ENCODE measurements at regions not wholly inside any gene's neighbourhood (a gene's known extent, or its start where the extent isn't known, plus 50 kb on each side); places are given as distances from the start of the nearest gene placed in this dataset.

DNA sequence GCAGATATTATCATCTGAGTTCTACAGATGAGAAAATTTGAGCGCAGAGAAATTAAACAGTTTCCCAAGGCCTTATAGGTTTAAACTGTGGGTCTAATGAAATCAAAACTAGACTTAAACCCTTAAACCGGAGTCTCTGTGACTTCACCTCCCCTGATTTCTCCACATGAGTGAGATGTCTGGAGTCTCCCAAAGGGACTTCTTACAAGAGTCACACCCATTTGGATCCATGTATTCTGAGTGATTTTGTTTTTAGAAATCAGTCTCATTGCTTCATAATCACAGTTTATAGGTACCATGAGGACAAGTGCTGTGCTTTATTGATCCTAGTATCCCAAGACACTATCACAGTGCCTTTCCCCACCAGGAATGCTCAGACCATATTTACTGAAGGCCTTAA, 206.0 kb upstream of the JUN start:
- H3K4me1 ChIP-seq (ENCODE audit: control insufficient read depth, extremely low read depth, insufficient read depth, low read length) = no peaks in the 10 kb centered on the region
- no peaks in the 10 kb centered on the region for H3K9me3 ChIP-seq (ENCODE audit: control insufficient read depth, low read depth, low read length)
- H2AFZ ChIP-seq (ENCODE audit: control insufficient read depth, low read length) = no peak overlapping the region
- dilution Hi-C loops (cut with MboI; ENCODE audit: extremely low pct_ligation_motif_present, low sequenced_read_pairs) = no loop called here
- H3K27me3 ChIP-seq (ENCODE audit: control insufficient read depth, extremely low read depth, insufficient read depth, low read length) = no peaks in the 10 kb centered on the region
- no peak for FAIRE-seq
- H3K4me2 ChIP-seq (ENCODE audit: control insufficient read depth, extremely low read depth, insufficient read depth, low read depth, low read length) = no peak overlapping the region
- H3K9me1 ChIP-seq (ENCODE audit: control insufficient read depth, extremely low read depth, insufficient read depth, low read length) = no peaks in the 10 kb centered on the region
- TF ChIP-seq EZH2 (IDR thresholded peaks at IDR 0.05; ENCODE audit: low read length) = no peak
- TF ChIP-seq, protein P1, sequence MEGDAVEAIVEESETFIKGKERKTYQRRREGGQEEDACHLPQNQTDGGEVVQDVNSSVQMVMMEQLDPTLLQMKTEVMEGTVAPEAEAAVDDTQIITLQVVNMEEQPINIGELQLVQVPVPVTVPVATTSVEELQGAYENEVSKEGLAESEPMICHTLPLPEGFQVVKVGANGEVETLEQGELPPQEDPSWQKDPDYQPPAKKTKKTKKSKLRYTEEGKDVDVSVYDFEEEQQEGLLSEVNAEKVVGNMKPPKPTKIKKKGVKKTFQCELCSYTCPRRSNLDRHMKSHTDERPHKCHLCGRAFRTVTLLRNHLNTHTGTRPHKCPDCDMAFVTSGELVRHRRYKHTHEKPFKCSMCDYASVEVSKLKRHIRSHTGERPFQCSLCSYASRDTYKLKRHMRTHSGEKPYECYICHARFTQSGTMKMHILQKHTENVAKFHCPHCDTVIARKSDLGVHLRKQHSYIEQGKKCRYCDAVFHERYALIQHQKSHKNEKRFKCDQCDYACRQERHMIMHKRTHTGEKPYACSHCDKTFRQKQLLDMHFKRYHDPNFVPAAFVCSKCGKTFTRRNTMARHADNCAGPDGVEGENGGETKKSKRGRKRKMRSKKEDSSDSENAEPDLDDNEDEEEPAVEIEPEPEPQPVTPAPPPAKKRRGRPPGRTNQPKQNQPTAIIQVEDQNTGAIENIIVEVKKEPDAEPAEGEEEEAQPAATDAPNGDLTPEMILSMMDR (optimal IDR thresholded peaks at IDR 0.05 in 1 of 3, IDR thresholded peaks at IDR 0.05 in 1 of 3, conservative IDR thresholded peaks at IDR 0.05 in 1 of 3; ENCODE audit: extremely low read depth in 1 of 3, insufficient read depth in 2 of 3, low read length in 3 of 3) = no peak
- no peaks in the 10 kb centered on the region for H4K20me1 ChIP-seq (ENCODE audit: control insufficient read depth, extremely low read depth, insufficient read depth, low read length)
- no peaks in the 10 kb centered on the region for H3K36me3 ChIP-seq (ENCODE audit: control insufficient read depth in 2 of 2, extremely low read depth in 1 of 2, insufficient read depth in 2 of 2, low read length in 2 of 2)
- no peak for DNase-seq (ENCODE audit: low read depth, low spot score)
- no peak overlapping the region for H3K9ac ChIP-seq (ENCODE audit: control insufficient read depth, extremely low read depth, insufficient read depth, low read length)
- no peaks in the 10 kb centered on the region for H3K79me2 ChIP-seq (ENCODE audit: control insufficient read depth, insufficient read depth, low read length)
- no peak overlapping the region for H3K4me3 ChIP-seq (ENCODE audit: control insufficient read depth in 2 of 3, extremely low read depth in 1 of 3, insufficient read depth in 2 of 3, low read depth in 1 of 3, low read length in 3 of 3)
- H3K27ac ChIP-seq (ENCODE audit: control insufficient read depth, insufficient read depth, low read length) = no peak overlapping the region

DNA sequence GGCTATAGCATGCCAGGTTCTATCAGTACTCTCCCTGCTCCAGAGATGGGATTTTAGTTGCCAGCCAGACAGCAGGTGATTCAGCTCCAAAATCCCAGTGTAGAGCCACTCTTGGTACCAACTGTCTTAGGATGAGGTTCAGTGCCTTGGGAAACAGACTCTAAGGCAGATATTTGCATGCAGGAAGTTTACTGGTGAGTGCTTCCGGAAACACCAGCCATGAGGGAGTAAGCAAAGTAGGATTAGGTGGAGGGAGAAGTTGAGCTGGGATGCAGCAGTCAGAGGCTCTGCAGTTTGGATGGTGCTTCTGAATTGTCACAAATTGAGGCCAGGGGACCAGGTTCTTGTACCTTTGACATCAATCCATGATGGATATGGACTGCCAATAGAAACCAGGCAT, 207.5 kb upstream of the JUN start:
- FAIRE-seq (no peak), DNase-seq (ENCODE audit: low read depth, low spot score) (no peak)
- H3K27me3 ChIP-seq (ENCODE audit: control insufficient read depth, extremely low read depth, insufficient read depth, low read length) = no peaks in the 10 kb centered on the region
- no peaks in the 10 kb centered on the region for H4K20me1 ChIP-seq (ENCODE audit: control insufficient read depth, extremely low read depth, insufficient read depth, low read length)
- H3K36me3 ChIP-seq (ENCODE audit: control insufficient read depth in 2 of 2, extremely low read depth in 1 of 2, insufficient read depth in 2 of 2, low read length in 2 of 2) = no peaks in the 10 kb centered on the region
- no peak overlapping the region for H3K9ac ChIP-seq (ENCODE audit: control insufficient read depth, extremely low read depth, insufficient read depth, low read length)
- no peak overlapping the region for H2AFZ ChIP-seq (ENCODE audit: control insufficient read depth, low read length)
- no peak overlapping the region for H3K27ac ChIP-seq (ENCODE audit: control insufficient read depth, insufficient read depth, low read length)
- no peaks in the 10 kb centered on the region for H3K9me1 ChIP-seq (ENCODE audit: control insufficient read depth, extremely low read depth, insufficient read depth, low read length)
- H3K4me2 ChIP-seq (ENCODE audit: control insufficient read depth, extremely low read depth, insufficient read depth, low read depth, low read length) = no peak overlapping the region
- H3K9me3 ChIP-seq (ENCODE audit: control insufficient read depth, low read depth, low read length) = no peaks in the 10 kb centered on the region
- dilution Hi-C loops (cut with MboI; ENCODE audit: extremely low pct_ligation_motif_present, low sequenced_read_pairs) = no loop called here
- H3K4me1 ChIP-seq (ENCODE audit: control insufficient read depth, extremely low read depth, insufficient read depth, low read length) = no peaks in the 10 kb centered on the region
- no peaks in the 10 kb centered on the region for H3K79me2 ChIP-seq (ENCODE audit: control insufficient read depth, insufficient read depth, low read length)
- TF ChIP-seq EZH2 (IDR thresholded peaks at IDR 0.05; ENCODE audit: low read length) = no peak
- H3K4me3 ChIP-seq (ENCODE audit: control insufficient read depth in 2 of 3, extremely low read depth in 1 of 3, insufficient read depth in 2 of 3, low read depth in 1 of 3, low read length in 3 of 3) = no peak overlapping the region

DNA sequence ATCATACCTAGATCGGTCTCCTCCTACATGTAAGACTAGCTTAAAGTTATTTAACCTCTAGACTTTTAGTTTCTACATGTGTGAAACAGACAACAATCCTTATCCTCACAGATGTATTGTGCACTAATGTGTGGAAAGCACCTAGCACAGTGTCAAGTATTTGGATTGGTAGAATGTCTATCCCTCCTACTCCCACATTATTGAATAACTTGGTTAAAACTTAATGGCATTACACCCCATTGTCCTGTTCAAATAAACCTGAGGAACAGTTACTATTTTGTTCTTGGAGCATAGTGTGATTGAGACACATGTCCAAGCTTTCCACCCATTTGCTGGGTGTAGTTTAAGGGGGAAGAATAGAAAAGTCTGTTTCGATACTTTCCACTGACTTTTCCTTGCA, 208.8 kb upstream of the JUN start:
- H3K4me2 ChIP-seq (ENCODE audit: control insufficient read depth, extremely low read depth, insufficient read depth, low read depth, low read length) = no peak overlapping the region
- H3K4me3 ChIP-seq (ENCODE audit: control insufficient read depth in 2 of 3, extremely low read depth in 1 of 3, insufficient read depth in 2 of 3, low read depth in 1 of 3, low read length in 3 of 3) = no peak overlapping the region
- TF ChIP-seq, protein P1 (optimal IDR thresholded peaks at IDR 0.05 in 1 of 3, IDR thresholded peaks at IDR 0.05 in 1 of 3, conservative IDR thresholded peaks at IDR 0.05 in 1 of 3; ENCODE audit: extremely low read depth in 1 of 3, insufficient read depth in 2 of 3, low read length in 3 of 3) = no peak
- TF ChIP-seq EZH2 (IDR thresholded peaks at IDR 0.05; ENCODE audit: low read length) = no peak
- H3K79me2 ChIP-seq (ENCODE audit: control insufficient read depth, insufficient read depth, low read length) = no peaks in the 10 kb centered on the region
- no peaks in the 10 kb centered on the region for H4K20me1 ChIP-seq (ENCODE audit: control insufficient read depth, extremely low read depth, insufficient read depth, low read length)
- no peaks in the 10 kb centered on the region for H3K4me1 ChIP-seq (ENCODE audit: control insufficient read depth, extremely low read depth, insufficient read depth, low read length)
- H3K9me1 ChIP-seq (ENCODE audit: control insufficient read depth, extremely low read depth, insufficient read depth, low read length) = no peaks in the 10 kb centered on the region
- H3K9ac ChIP-seq (ENCODE audit: control insufficient read depth, extremely low read depth, insufficient read depth, low read length) = no peak overlapping the region
- no peak for DNase-seq (ENCODE audit: low read depth, low spot score)
- H3K36me3 ChIP-seq (ENCODE audit: control insufficient read depth in 2 of 2, extremely low read depth in 1 of 2, insufficient read depth in 2 of 2, low read length in 2 of 2) = no peaks in the 10 kb centered on the region
- H3K27ac ChIP-seq (ENCODE audit: control insufficient read depth, insufficient read depth, low read length) = no peak overlapping the region
- dilution Hi-C loops (cut with MboI; ENCODE audit: extremely low pct_ligation_motif_present, low sequenced_read_pairs) = no loop called here
- H2AFZ ChIP-seq (ENCODE audit: control insufficient read depth, low read length) = no peak overlapping the region
- no peak for FAIRE-seq
- H3K9me3 ChIP-seq (ENCODE audit: control insufficient read depth, low read depth, low read length) = no peaks in the 10 kb centered on the region
- H3K27me3 ChIP-seq (ENCODE audit: control insufficient read depth, extremely low read depth, insufficient read depth, low read length) = no peaks in the 10 kb centered on the region
